ENCODE measurements at regions not wholly inside any gene's neighbourhood (a gene's known extent, or its start where the extent isn't known, plus 50 kb on each side); places are given as distances from the start of the nearest gene placed in this dataset.

GRCh38 chr2:176533505-176534193, 264.4 kb downstream of the MTX2 start:
- TF ChIP-seq POLR2A (IDR thresholded peaks at IDR 0.05) (no peak), CTCF (IDR thresholded peaks at IDR 0.05) (no peak)

Measured in Peyer's patch (tissue), 4 donors.